ENCODE measurements at regions not wholly inside any gene's neighbourhood (a gene's known extent, or its start where the extent isn't known, plus 50 kb on each side); places are given as distances from the start of the nearest gene placed in this dataset.

DNA sequence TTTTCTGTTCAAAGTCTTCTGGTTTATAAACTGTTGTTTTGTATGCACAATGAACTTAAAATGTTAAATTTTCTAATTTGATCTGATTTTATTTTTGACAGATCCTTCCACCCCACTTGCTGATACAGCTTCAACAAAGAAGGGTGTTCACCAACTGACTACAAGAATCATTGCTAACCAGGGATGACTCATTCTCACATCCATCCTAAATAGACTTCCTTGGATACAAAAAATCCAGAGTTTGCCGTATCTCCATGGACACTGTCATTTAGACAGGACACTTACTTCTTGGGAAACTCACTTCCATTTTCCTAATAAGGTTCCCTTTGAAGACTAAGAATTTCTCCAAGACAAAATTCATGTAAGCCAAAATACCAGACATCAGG is 111.6 kb upstream of the NWD2 start:
- Histone ChIP-seq H3K4me3 (no peak overlapping the region), H3K4me1 (ENCODE audit: control insufficient read depth in 1 of 2, low read depth in 2 of 2) (no peaks in the 10 kb centered on the region), H3K27me3 (replicated peaks; ENCODE audit: insufficient read depth) (no peaks in the 10 kb centered on the region), H3K36me3 (no peaks in the 10 kb centered on the region), H3K9me3 (no peaks in the 10 kb centered on the region), H3K27ac (no peak overlapping the region)
- DNase-seq (ENCODE audit: low spot score) = no peak
- no peak for ATAC-seq (ENCODE audit: insufficient number of reproducible peaks, low FRiP score, low read depth)
- TF ChIP-seq, protein P1, sequence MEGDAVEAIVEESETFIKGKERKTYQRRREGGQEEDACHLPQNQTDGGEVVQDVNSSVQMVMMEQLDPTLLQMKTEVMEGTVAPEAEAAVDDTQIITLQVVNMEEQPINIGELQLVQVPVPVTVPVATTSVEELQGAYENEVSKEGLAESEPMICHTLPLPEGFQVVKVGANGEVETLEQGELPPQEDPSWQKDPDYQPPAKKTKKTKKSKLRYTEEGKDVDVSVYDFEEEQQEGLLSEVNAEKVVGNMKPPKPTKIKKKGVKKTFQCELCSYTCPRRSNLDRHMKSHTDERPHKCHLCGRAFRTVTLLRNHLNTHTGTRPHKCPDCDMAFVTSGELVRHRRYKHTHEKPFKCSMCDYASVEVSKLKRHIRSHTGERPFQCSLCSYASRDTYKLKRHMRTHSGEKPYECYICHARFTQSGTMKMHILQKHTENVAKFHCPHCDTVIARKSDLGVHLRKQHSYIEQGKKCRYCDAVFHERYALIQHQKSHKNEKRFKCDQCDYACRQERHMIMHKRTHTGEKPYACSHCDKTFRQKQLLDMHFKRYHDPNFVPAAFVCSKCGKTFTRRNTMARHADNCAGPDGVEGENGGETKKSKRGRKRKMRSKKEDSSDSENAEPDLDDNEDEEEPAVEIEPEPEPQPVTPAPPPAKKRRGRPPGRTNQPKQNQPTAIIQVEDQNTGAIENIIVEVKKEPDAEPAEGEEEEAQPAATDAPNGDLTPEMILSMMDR (IDR thresholded peaks at IDR 0.05) = no peak

- Histone ChIP-seq H3K27me3 (replicated peaks; ENCODE audit: insufficient read depth) (no peaks in the 10 kb centered on the region), H3K4me1 (ENCODE audit: control insufficient read depth in 1 of 2, low read depth in 2 of 2) (no peaks in the 10 kb centered on the region), H3K4me3 (no peak overlapping the region), H3K9me3 (no peaks in the 10 kb centered on the region), H3K27ac (no peak overlapping the region), H3K36me3 (no peaks in the 10 kb centered on the region)
- no peak for ATAC-seq (ENCODE audit: insufficient number of reproducible peaks, low FRiP score, low read depth)
- DNase-seq (ENCODE audit: low spot score) = no peak
- TF ChIP-seq, protein P1 (IDR thresholded peaks at IDR 0.05) = no peak
Measured at GRCh38 chr4:37138019-37138653, 106.4 kb upstream of the NWD2 start.

- no peak for DNase-seq (ENCODE audit: low spot score)
- H3K27me3 ChIP-seq (replicated peaks; ENCODE audit: insufficient read depth) = no peaks in the 10 kb centered on the region
- ATAC-seq (ENCODE audit: insufficient number of reproducible peaks, low FRiP score, low read depth) = no peak
- H3K9me3 ChIP-seq = no peaks in the 10 kb centered on the region
- no peak overlapping the region for H3K27ac ChIP-seq
- H3K4me3 ChIP-seq = no peak overlapping the region
- TF ChIP-seq, protein P1 (IDR thresholded peaks at IDR 0.05) = no peak
- no peaks in the 10 kb centered on the region for H3K36me3 ChIP-seq
- no peaks in the 10 kb centered on the region for H3K4me1 ChIP-seq (ENCODE audit: control insufficient read depth in 1 of 2, low read depth in 2 of 2)
Measured at GRCh38 chr4:37138789-37139188, 105.8 kb upstream of the NWD2 start.

GRCh38 chr4:37139987-37140386 is 104.6 kb upstream of the NWD2 start:
- H3K36me3 ChIP-seq = no peaks in the 10 kb centered on the region
- DNase-seq (ENCODE audit: low spot score) (no peak), ATAC-seq (ENCODE audit: insufficient number of reproducible peaks, low FRiP score, low read depth) (no peak)
- H3K27ac ChIP-seq = no peak overlapping the region
- H3K4me1 ChIP-seq (ENCODE audit: control insufficient read depth in 1 of 2, low read depth in 2 of 2) = no peaks in the 10 kb centered on the region
- no peak overlapping the region for H3K4me3 ChIP-seq
- H3K27me3 ChIP-seq (replicated peaks; ENCODE audit: insufficient read depth) = no peaks in the 10 kb centered on the region
- H3K9me3 ChIP-seq = no peaks in the 10 kb centered on the region
- TF ChIP-seq, protein P1 (IDR thresholded peaks at IDR 0.05) = no peak

- TF ChIP-seq, protein P1 (IDR thresholded peaks at IDR 0.05) = no peak
- H3K36me3 ChIP-seq = no peaks in the 10 kb centered on the region
- DNase-seq (ENCODE audit: low spot score) (no peak), ATAC-seq (ENCODE audit: insufficient number of reproducible peaks, low FRiP score, low read depth) (no peak)
- H3K4me1 ChIP-seq (ENCODE audit: control insufficient read depth in 1 of 2, low read depth in 2 of 2) = no peaks in the 10 kb centered on the region
- H3K9me3 ChIP-seq = peaks cover 3% of the 10 kb centered on the region
- no peak overlapping the region for H3K27ac ChIP-seq
- no peak overlapping the region for H3K4me3 ChIP-seq
- H3K27me3 ChIP-seq (replicated peaks; ENCODE audit: insufficient read depth) = no peaks in the 10 kb centered on the region
Measured at GRCh38 chr4:37146260-37146659, 98.3 kb upstream of the NWD2 start.
